ENCODE measurements at regions not wholly inside any gene's neighbourhood (a gene's known extent, or its start where the extent isn't known, plus 50 kb on each side); places are given as distances from the start of the nearest gene placed in this dataset.

DNA sequence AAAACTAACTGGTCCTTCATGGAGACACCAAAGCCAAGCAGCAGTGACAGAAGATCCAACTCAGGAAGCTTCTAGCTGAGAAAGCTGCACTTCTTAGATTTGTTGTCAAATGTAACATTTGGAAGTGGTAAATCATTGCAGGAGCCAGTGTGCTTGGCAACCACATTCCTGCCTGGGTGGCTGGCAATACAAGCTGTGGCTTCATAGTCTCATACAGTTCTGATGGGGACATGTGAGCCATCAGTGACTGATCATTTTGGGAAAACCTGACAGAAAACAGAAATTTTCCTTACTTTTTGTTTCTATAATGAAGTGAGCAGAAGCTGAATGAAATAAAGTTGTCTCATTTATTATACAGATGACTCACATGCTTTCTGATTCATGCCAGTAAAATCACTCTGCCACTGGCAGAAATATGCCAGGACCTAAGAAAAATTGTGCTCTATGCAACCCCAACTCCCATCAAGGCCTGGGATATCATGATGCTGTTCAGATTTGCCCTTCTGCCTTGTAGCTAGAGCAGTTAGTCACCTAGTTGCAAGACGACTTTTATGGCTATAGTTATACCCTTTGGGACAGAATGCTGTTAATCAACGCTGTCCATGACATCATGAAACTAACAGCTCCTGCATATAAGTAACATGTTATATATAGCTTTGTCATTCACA, 508.1 kb downstream of the ADCYAP1 start:
- TF ChIP-seq, protein P1, sequence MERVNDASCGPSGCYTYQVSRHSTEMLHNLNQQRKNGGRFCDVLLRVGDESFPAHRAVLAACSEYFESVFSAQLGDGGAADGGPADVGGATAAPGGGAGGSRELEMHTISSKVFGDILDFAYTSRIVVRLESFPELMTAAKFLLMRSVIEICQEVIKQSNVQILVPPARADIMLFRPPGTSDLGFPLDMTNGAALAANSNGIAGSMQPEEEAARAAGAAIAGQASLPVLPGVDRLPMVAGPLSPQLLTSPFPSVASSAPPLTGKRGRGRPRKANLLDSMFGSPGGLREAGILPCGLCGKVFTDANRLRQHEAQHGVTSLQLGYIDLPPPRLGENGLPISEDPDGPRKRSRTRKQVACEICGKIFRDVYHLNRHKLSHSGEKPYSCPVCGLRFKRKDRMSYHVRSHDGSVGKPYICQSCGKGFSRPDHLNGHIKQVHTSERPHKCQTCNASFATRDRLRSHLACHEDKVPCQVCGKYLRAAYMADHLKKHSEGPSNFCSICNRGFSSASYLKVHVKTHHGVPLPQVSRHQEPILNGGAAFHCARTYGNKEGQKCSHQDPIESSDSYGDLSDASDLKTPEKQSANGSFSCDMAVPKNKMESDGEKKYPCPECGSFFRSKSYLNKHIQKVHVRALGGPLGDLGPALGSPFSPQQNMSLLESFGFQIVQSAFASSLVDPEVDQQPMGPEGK (CRISPR knock-in tag; IDR thresholded peaks at IDR 0.05; ENCODE audit: borderline replicate concordance): no peak
- TF ChIP-seq, protein P2, sequence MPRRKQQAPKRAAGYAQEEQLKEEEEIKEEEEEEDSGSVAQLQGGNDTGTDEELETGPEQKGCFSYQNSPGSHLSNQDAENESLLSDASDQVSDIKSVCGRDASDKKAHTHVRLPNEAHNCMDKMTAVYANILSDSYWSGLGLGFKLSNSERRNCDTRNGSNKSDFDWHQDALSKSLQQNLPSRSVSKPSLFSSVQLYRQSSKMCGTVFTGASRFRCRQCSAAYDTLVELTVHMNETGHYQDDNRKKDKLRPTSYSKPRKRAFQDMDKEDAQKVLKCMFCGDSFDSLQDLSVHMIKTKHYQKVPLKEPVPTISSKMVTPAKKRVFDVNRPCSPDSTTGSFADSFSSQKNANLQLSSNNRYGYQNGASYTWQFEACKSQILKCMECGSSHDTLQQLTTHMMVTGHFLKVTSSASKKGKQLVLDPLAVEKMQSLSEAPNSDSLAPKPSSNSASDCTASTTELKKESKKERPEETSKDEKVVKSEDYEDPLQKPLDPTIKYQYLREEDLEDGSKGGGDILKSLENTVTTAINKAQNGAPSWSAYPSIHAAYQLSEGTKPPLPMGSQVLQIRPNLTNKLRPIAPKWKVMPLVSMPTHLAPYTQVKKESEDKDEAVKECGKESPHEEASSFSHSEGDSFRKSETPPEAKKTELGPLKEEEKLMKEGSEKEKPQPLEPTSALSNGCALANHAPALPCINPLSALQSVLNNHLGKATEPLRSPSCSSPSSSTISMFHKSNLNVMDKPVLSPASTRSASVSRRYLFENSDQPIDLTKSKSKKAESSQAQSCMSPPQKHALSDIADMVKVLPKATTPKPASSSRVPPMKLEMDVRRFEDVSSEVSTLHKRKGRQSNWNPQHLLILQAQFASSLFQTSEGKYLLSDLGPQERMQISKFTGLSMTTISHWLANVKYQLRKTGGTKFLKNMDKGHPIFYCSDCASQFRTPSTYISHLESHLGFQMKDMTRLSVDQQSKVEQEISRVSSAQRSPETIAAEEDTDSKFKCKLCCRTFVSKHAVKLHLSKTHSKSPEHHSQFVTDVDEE (CRISPR knock-in tag; IDR thresholded peaks at IDR 0.05): no peak
- no peak for TF ChIP-seq ZNF8 (CRISPR knock-in tag; IDR thresholded peaks at IDR 0.05)
- no peak for TF ChIP-seq ZFP3 (CRISPR knock-in tag; IDR thresholded peaks at IDR 0.05)
- no peak for TF ChIP-seq ARNTL (CRISPR knock-in tag; IDR thresholded peaks at IDR 0.05; ENCODE audit: borderline replicate concordance, low read depth)
- no peak for TF ChIP-seq CSDC2 (CRISPR knock-in tag; IDR thresholded peaks at IDR 0.05)
- no peak for TF ChIP-seq CREB5 (CRISPR knock-in tag; IDR thresholded peaks at IDR 0.05; ENCODE audit: low read depth)
- no peak for TF ChIP-seq ZNF565 (CRISPR knock-in tag; conservative IDR thresholded peaks at IDR 0.05; ENCODE audit: low read depth)
- no peak for TF ChIP-seq TOX (CRISPR knock-in tag; IDR thresholded peaks at IDR 0.05; ENCODE audit: borderline replicate concordance)
- no peak for TF ChIP-seq BACH2 (CRISPR knock-in tag; IDR thresholded peaks at IDR 0.05; ENCODE audit: borderline replicate concordance)
- TF ChIP-seq ZC3H10 (CRISPR knock-in tag; IDR thresholded peaks at IDR 0.05): no peak
- TF ChIP-seq, protein P3, sequence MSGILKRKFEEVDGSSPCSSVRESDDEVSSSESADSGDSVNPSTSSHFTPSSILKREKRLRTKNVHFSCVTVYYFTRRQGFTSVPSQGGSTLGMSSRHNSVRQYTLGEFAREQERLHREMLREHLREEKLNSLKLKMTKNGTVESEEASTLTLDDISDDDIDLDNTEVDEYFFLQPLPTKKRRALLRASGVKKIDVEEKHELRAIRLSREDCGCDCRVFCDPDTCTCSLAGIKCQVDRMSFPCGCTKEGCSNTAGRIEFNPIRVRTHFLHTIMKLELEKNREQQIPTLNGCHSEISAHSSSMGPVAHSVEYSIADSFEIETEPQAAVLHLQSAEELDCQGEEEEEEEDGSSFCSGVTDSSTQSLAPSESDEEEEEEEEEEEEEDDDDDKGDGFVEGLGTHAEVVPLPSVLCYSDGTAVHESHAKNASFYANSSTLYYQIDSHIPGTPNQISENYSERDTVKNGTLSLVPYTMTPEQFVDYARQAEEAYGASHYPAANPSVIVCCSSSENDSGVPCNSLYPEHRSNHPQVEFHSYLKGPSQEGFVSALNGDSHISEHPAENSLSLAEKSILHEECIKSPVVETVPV (CRISPR knock-in tag; IDR thresholded peaks at IDR 0.05): no peak
- no peak for TF ChIP-seq GLIS3 (CRISPR knock-in tag; IDR thresholded peaks at IDR 0.05)

All from SK-N-SH treated with all-trans-retinoic acid at 6 μM for 48 hours (cell line).